MG63 (cell line): ENCODE measurements at regions not wholly inside any gene's neighbourhood (a gene's known extent, or its start where the extent isn't known, plus 50 kb on each side); places are given as distances from the start of the nearest gene placed in this dataset.
"Not testable (repeated sequence)": the region's sequence is repeated elsewhere in the genome, so short reads cannot be mapped to it uniquely, and the experiment has no call there.

Source experiments
- DNase-seq: peaks from one replicate; pipeline ENCODE4 v3.0.0-alpha.2; 2020
- H3K27me3 ChIP-seq: fragments of 250-450 bp; sonication (Bioruptor Pico); 2 replicates; pipeline ENCODE4 v1.5.1; 2020; ENCODE audit warnings: mild to moderate bottlenecking, moderate library complexity
- H3K36me3 ChIP-seq: fragments of 250-450 bp; sonication (Bioruptor Pico); 2 replicates; pipeline ENCODE4 v1.5.1; 2020; ENCODE audit warnings: mild to moderate bottlenecking, moderate library complexity
- H3K4me3 ChIP-seq: fragments of 250-450 bp; sonication (Bioruptor Pico); 2 replicates; pipeline ENCODE4 v1.5.1; 2020; ENCODE audit warnings: mild to moderate bottlenecking, moderate library complexity
- H3K9me3 ChIP-seq: fragments of 250-450 bp; sonication (Bioruptor Pico); 2 replicates; pipeline ENCODE4 v1.5.1; 2020; ENCODE audit warnings: mild to moderate bottlenecking, moderate library complexity

- Histone ChIP-seq H3K9me3 (no peaks in the 10 kb centered on the region), H3K36me3 (no peaks in the 10 kb centered on the region), H3K27me3 (no peaks in the 10 kb centered on the region), H3K4me3 (no peak overlapping the region)
- no peak for DNase-seq
Observed at GRCh38 chr2:2586068-2586776, 255.1 kb upstream of the MYT1L start.

DNA sequence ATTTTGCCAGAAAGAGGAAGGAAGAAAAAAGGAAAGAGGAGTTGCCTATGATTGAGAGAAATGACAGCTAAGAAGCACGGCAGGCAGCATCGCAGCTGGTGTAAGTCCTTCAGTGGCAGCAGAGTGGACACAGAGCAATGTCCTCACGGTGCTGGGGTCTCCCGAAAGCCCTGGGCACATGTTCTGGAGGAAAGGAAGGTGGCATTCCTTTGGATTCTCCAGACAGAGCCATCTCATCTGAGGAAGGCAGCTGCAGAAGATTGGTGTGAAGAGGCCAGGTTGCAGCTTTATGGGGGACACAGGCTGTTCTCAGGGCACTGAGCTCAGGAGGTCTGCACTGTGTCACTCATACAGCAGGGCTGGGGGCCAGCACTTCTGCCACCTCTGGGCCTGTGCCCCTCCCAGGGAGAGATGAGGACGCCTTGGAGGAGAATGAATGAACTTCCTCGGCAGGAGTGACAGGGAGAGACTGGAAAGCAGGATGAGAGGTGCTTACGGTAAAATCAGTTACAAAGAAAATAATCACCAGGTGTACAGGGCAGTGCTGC lies 252.0 kb upstream of the MYT1L start:
- DNase-seq: no peak
- Histone ChIP-seq H3K9me3 (no peaks in the 10 kb centered on the region), H3K4me3 (no peak overlapping the region), H3K36me3 (no peaks in the 10 kb centered on the region), H3K27me3 (no peaks in the 10 kb centered on the region)

DNA sequence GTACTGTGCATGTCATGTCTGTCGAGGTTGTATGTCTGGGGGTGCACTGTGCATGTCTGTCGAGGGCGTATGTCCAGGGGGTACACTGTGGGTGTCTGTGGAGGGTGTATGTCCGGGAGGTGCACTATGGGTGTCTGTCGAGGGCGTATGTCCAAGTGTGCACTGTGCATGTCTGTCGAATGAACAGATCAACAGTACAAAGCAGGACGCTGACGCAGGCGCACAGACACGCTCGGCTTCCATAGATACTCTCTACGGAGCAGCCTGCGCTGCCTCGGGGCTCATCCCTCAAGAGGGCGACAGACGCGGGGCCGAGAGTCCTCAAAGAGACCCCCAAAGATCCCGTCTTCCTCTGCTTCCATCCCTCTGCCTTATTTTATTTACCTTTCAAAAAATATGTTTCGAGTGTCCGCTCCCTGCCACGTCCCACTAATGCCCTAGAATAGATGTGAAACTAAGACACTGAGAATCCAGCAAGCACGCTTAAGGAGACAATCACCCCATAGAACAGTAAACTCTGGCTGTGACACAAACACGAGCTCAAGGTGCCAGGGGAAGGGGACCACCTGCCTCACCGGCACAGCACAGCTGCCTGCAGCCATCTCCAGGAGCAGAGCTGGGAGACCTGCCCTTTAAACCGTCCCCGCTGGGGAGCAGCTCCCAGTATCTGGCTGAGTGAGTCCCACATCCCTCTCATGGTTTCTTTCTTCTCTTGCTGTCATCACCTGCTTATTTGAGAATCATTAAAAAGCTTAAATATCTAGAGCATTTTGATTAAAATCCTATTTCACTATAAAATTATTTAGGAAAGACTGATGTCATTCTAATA lies 250.5 kb upstream of the MYT1L start:
- H3K4me3 ChIP-seq: no peak overlapping the region
- no peaks in the 10 kb centered on the region for H3K9me3 ChIP-seq
- no peak for DNase-seq
- no peaks in the 10 kb centered on the region for H3K36me3 ChIP-seq
- no peaks in the 10 kb centered on the region for H3K27me3 ChIP-seq

GRCh38 chr2:2580841-2581240 lies 249.8 kb upstream of the MYT1L start:
- not testable (repeated sequence) for H3K9me3 ChIP-seq, DNase-seq, H3K36me3 ChIP-seq, H3K27me3 ChIP-seq, H3K4me3 ChIP-seq

GRCh38 chr2:2580341-2580740 lies 249.3 kb upstream of the MYT1L start:
- no peaks in the 10 kb centered on the region for H3K9me3 ChIP-seq
- no peak for DNase-seq
- no peaks in the 10 kb centered on the region for H3K27me3 ChIP-seq

GRCh38 chr2:2579814-2580213 lies 248.7 kb upstream of the MYT1L start:
- no peaks in the 10 kb centered on the region for H3K9me3 ChIP-seq
- DNase-seq: no peak
- H3K36me3 ChIP-seq: no peaks in the 10 kb centered on the region
- no peaks in the 10 kb centered on the region for H3K27me3 ChIP-seq
- no peak overlapping the region for H3K4me3 ChIP-seq

More at GRCh38 chr2:2580341-2580740, 249.3 kb upstream of the MYT1L start:
- Histone ChIP-seq H3K4me3 (no peak overlapping the region), H3K36me3 (no peaks in the 10 kb centered on the region)

DNA sequence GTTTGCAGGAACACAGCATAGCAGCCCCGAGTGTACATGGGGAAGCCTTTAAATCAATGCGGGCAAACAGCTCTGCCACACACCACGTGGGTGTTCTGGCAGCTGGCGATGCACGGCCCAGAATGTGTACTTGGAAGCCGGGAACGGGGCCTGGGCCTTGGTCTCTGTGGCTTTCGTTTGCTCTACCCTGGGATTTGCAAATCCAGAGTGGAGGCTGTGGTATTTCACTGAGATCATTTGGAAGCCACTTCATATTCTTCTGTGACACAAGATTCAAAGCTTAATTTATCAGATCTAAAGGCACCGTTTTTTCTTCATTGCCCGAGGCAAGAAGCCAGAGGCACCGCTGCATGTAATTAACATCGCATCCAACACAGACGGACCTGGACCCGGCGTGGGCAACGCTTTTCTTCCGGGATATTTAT lies 246.3 kb upstream of the MYT1L start:
- H3K9me3 ChIP-seq: no peaks in the 10 kb centered on the region
- no peaks in the 10 kb centered on the region for H3K27me3 ChIP-seq
- no peaks in the 10 kb centered on the region for H3K36me3 ChIP-seq
- DNase-seq: no peak
- no peak overlapping the region for H3K4me3 ChIP-seq

GRCh38 chr2:2575870-2576386 lies 244.9 kb upstream of the MYT1L start:
- no peak for DNase-seq
- no peaks in the 10 kb centered on the region for H3K36me3 ChIP-seq
- no peak overlapping the region for H3K4me3 ChIP-seq
- H3K9me3 ChIP-seq: no peaks in the 10 kb centered on the region
- H3K27me3 ChIP-seq: no peaks in the 10 kb centered on the region

- Histone ChIP-seq H3K27me3 (no peaks in the 10 kb centered on the region), H3K36me3 (no peaks in the 10 kb centered on the region), H3K4me3 (no peak overlapping the region), H3K9me3 (no peaks in the 10 kb centered on the region)
- no peak for DNase-seq
Observed at GRCh38 chr2:2575181-2575577, 244.1 kb upstream of the MYT1L start.

- no peak overlapping the region for H3K4me3 ChIP-seq
- H3K9me3 ChIP-seq: no peaks in the 10 kb centered on the region
- no peak for DNase-seq
- no peaks in the 10 kb centered on the region for H3K27me3 ChIP-seq
- no peaks in the 10 kb centered on the region for H3K36me3 ChIP-seq
Observed at GRCh38 chr2:2574401-2575180, 243.5 kb upstream of the MYT1L start.

DNA sequence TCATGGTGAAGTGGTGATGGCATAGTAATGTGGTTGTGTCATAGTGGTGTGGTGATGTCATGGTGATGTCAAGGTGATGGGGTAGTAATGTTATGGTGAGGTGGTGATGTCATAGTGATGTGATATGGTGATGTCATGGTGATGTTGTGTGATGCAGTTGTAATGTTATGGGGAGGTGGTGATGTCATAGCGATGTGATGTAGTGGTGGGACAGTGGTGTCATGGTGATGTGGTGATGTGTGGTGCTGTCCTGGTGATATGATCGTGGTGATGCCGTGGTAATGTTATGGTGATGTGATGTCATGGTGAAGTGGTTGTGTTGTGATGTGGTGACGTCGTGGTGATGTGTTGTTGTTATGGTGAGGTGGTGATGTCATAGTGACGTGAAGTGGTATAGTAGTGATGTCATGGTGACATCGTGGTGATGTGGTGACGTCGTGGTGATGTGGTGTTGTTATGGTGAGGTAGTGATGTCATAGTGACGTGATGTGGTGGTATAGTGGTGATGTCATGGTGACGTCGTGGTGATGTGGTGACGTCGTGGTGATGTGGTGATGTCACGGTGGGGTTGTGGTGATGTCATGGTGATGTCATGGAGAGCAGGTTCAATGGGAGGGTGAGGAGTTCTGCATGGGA lies 242.7 kb upstream of the MYT1L start:
- no peaks in the 10 kb centered on the region for H3K9me3 ChIP-seq
- H3K4me3 ChIP-seq: no peak overlapping the region
- no peaks in the 10 kb centered on the region for H3K36me3 ChIP-seq
- H3K27me3 ChIP-seq: no peaks in the 10 kb centered on the region
- DNase-seq: no peak

- Histone ChIP-seq H3K36me3 (no peaks in the 10 kb centered on the region), H3K9me3 (no peaks in the 10 kb centered on the region), H3K27me3 (no peaks in the 10 kb centered on the region), H3K4me3 (no peak overlapping the region)
- DNase-seq: no peak
Observed at GRCh38 chr2:2573205-2573604, 242.1 kb upstream of the MYT1L start.

GRCh38 chr2:2572393-2573204 lies 241.5 kb upstream of the MYT1L start:
- no peak for DNase-seq
- H3K4me3 ChIP-seq: no peak overlapping the region
- no peaks in the 10 kb centered on the region for H3K27me3 ChIP-seq
- no peaks in the 10 kb centered on the region for H3K9me3 ChIP-seq
- no peaks in the 10 kb centered on the region for H3K36me3 ChIP-seq

DNA sequence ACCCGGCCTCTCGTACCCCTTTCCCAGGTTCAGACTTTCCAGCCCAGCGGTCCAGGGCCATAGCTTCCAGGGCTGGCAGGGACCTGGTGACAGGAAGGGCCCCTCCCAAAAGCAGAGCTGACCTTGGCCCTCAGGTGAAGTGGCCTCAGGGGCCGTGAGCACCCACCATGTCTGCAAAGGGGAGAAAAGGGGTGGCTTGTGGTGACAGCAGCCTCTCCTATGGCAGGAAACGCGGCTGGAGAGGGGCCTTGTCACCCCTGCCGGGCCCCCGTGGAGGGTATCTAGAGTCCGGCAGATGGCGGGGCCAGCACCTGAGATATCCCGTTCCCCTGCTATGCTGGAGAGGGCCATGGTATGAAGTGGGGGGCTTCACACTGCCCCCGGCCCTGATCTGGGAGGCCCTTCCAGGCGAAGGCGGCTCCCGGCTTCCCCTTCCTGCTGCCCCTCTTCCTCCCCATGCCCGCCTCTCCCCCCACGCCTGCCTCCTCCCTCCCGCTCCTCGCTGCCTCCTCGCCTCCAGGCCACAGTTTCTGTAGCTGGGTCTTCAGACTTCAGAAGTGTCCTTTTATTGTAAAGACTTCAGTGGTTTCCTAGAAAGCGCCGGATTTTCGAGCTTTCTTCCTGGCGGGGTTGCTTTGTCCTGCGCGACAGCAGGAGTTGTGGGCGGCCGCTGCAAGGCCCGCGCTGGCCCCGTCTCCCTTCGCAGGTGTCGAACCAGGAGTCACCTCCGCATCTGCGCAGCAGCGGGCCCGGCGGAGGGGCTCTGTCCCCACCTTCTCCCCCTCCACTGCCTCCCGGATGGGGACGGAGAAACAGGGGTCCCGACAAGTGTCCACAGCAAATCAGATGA lies 240.5 kb upstream of the MYT1L start:
- H3K36me3 ChIP-seq: no peaks in the 10 kb centered on the region
- no peak for DNase-seq
- no peaks in the 10 kb centered on the region for H3K9me3 ChIP-seq
- no peaks in the 10 kb centered on the region for H3K27me3 ChIP-seq
- no peak overlapping the region for H3K4me3 ChIP-seq

- DNase-seq: no peak
- Histone ChIP-seq H3K9me3 (no peaks in the 10 kb centered on the region), H3K4me3 (no peak overlapping the region), H3K27me3 (no peaks in the 10 kb centered on the region), H3K36me3 (no peaks in the 10 kb centered on the region)
Observed at GRCh38 chr2:2570871-2571270, 239.8 kb upstream of the MYT1L start.
